ENCODE measurements at regions not wholly inside any gene's neighbourhood (a gene's known extent, or its start where the extent isn't known, plus 50 kb on each side); places are given as distances from the start of the nearest gene placed in this dataset.

- DNase-seq = no peak
- ChIA-PET CTCF (no interaction called here), POLR2A (no interaction called here)
- no peaks in the 10 kb centered on the region for H3K9me3 Mint-ChIP-seq
- ATAC-seq = no peak
- no peaks in the 10 kb centered on the region for H3K36me3 Mint-ChIP-seq (ENCODE audit: low read depth)
- intact Hi-C loops (cut with micrococcal nuclease) = no loop called here
- H3K4me1 Mint-ChIP-seq (ENCODE audit: low read depth) = no peaks in the 10 kb centered on the region
- H3K4me3 Mint-ChIP-seq = no peak overlapping the region
- H3K27me3 Mint-ChIP-seq = peaks cover 3% of the 10 kb centered on the region
- no peak overlapping the region for H3K27ac Mint-ChIP-seq
- TF ChIP-seq CTCF (IDR thresholded peaks at IDR 0.05) = no peak
Observed at GRCh38 chr1:10857687-10858086, 61.2 kb upstream of the CASZ1 start.

- no peak overlapping the region for H3K27ac Mint-ChIP-seq
- no peak for TF ChIP-seq CTCF (IDR thresholded peaks at IDR 0.05)
- no peaks in the 10 kb centered on the region for H3K36me3 Mint-ChIP-seq (ENCODE audit: low read depth)
- H3K4me1 Mint-ChIP-seq (ENCODE audit: low read depth) = no peaks in the 10 kb centered on the region
- no peaks in the 10 kb centered on the region for H3K9me3 Mint-ChIP-seq
- ChIA-PET POLR2A (no interaction called here), CTCF (interaction anchor here (0.9 kb wide), 1 partner anchor 49 kb away, joined by 3 read pairs; no protein-coding TSS in a partner anchor)
- intact Hi-C loops (cut with micrococcal nuclease) = loop anchor here (10.0 kb wide), 1 partner anchor 175 kb away; no protein-coding TSS in a partner anchor
- ATAC-seq (no peak), DNase-seq (no peak)
- H3K27me3 Mint-ChIP-seq = peaks cover 16% of the 10 kb centered on the region
- no peak overlapping the region for H3K4me3 Mint-ChIP-seq
Observed at GRCh38 chr1:10860218-10860617, 63.8 kb upstream of the CASZ1 start.

GRCh38 chr1:10860682-10861081, 64.2 kb upstream of the CASZ1 start:
- no peaks in the 10 kb centered on the region for H3K36me3 Mint-ChIP-seq (ENCODE audit: low read depth)
- no peak overlapping the region for H3K27ac Mint-ChIP-seq
- intact Hi-C loops (cut with micrococcal nuclease) = loop anchor here (10.0 kb wide), 1 partner anchor 176 kb away; no protein-coding TSS in a partner anchor
- TF ChIP-seq CTCF (IDR thresholded peaks at IDR 0.05) = no peak
- DNase-seq (no peak), ATAC-seq (no peak)
- H3K4me3 Mint-ChIP-seq = no peak overlapping the region
- ChIA-PET CTCF (interaction anchor here (0.9 kb wide), 1 partner anchor 49 kb away, joined by 3 read pairs; no protein-coding TSS in a partner anchor), POLR2A (no interaction called here)
- no peaks in the 10 kb centered on the region for H3K9me3 Mint-ChIP-seq
- H3K27me3 Mint-ChIP-seq = peaks cover 20% of the 10 kb centered on the region
- no peaks in the 10 kb centered on the region for H3K4me1 Mint-ChIP-seq (ENCODE audit: low read depth)

GRCh38 chr1:10861822-10862221, 65.4 kb upstream of the CASZ1 start:
- H3K4me3 Mint-ChIP-seq = no peak overlapping the region
- peaks cover 3% of the 10 kb centered on the region for H3K4me1 Mint-ChIP-seq (ENCODE audit: low read depth)
- peaks cover 28% of the 10 kb centered on the region for H3K27me3 Mint-ChIP-seq
- H3K9me3 Mint-ChIP-seq = no peaks in the 10 kb centered on the region
- no peak for DNase-seq
- intact Hi-C loops (cut with micrococcal nuclease) = loop anchor here (10.0 kb wide), 1 partner anchor 177 kb away; no protein-coding TSS in a partner anchor
- no peaks in the 10 kb centered on the region for H3K36me3 Mint-ChIP-seq (ENCODE audit: low read depth)
- CTCF ChIA-PET = interaction anchor here (1.0 kb wide), 1 partner anchor 10 kb away, joined by 3 read pairs; no protein-coding TSS in a partner anchor
- no peak for TF ChIP-seq CTCF (IDR thresholded peaks at IDR 0.05)
- POLR2A ChIA-PET = no interaction called here
- H3K27ac Mint-ChIP-seq = no peak overlapping the region
- ATAC-seq = no peak

- H3K27me3 Mint-ChIP-seq = peaks cover 33% of the 10 kb centered on the region
- no peak overlapping the region for H3K4me3 Mint-ChIP-seq
- peaks cover 9% of the 10 kb centered on the region for H3K4me1 Mint-ChIP-seq (ENCODE audit: low read depth)
- H3K9me3 Mint-ChIP-seq = no peaks in the 10 kb centered on the region
- intact Hi-C loops (cut with micrococcal nuclease) = loop anchor here (10.0 kb wide), 1 partner anchor 178 kb away; no protein-coding TSS in a partner anchor
- POLR2A ChIA-PET = no interaction called here
- no peak overlapping the region for H3K27ac Mint-ChIP-seq
- CTCF ChIA-PET = no interaction called here
- no peaks in the 10 kb centered on the region for H3K36me3 Mint-ChIP-seq (ENCODE audit: low read depth)
- no peak for TF ChIP-seq CTCF (IDR thresholded peaks at IDR 0.05)
- DNase-seq (no peak), ATAC-seq (no peak)
Observed at GRCh38 chr1:10862743-10863335, 66.4 kb upstream of the CASZ1 start.
